Activated gamma-delta T cell treated with anti-CD3 and anti-CD28 coated beads, Interleukin-2, amount 50 U/mL, for 16 hours (primary cell): ENCODE measurements at regions not wholly inside any gene's neighbourhood (a gene's known extent, or its start where the extent isn't known, plus 50 kb on each side); places are given as distances from the start of the nearest gene placed in this dataset.

Experiments
- DNase-seq: peaks from one replicate; pipeline ENCODE4 v3.0.0-alpha.2; 2020; ENCODE audit warnings: low read depth

- no peak for DNase-seq
These were observed 435.9 kb upstream of the AUTS2 start for GRCh38 chr7:69162326-69162725.

DNA sequence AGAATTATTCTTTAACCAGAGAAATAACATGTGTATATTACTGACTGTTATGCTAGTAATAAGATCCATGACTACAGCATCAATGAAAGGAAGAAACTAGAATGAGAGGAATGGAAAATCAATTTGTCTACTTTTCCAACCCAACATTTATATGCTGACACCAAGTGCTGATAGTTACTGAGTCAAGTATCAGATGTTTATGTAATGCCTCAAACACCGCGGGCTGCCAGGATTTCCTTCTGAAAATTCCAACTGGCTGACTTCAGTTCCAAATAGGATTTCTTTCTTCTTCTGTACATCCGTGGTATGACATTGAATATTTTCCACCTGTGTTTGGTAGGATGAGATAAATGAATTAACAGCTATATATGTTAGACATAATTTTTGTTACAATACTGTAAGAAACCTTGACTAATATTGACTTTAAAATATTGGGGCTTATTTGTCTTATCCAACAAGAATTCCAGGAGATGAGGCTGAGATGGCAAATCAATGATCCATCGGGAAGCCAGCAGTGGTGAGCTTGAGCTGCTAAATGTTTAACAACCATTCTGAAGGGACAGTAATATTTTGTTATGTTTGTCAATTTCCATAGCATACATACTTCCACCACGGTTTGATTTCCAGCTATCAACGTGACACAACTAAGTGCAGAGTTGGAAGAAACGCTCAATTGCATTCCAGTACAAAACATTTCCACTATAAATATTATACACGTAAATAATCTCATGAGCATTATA lies 435.2 kb upstream of the AUTS2 start:
- DNase-seq = no peak

DNA sequence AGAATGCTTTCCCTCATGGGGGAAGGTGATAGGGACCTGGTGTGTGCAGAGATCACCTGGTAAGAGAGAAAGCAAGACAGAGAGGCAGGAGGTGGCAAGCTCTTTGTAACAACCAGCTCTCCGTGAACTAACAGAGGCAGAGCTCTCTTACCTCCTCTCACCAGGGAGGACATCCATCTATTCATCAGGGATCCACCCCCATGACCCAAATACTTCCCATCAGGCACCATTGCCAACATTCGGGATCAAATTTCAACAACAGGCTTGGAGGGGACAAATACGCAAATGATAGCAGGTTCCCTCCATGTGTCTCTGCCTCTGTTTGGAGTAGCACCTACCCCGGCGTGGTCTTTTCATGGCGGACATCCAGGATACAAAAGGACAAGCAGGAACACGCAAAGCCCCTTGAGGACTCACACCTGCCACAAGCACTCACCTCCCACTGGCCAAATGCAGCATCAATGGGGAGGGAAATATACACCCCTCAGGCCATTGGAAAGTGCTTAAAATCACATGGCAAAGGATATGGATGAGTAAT lies 431.2 kb upstream of the AUTS2 start:
- no peak for DNase-seq

DNA sequence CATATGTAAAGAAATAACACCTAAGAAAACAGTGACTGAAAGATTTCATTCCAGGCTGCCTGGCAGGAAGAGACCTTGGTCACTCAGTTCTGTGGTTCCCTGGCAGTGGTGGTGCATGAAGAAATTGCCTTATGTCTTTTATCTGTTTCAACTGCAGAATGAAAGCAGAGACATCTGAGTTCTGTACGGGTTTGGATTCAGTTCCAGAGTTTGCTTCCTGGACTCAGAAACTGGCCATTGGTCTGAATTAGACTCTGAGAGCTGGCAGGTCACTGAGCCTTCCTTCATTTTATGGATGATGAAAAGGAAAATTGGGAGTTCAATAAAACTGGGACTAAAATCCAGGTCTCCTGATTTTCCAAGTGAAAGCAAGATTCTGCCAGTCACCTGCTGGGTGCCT lies 428.9 kb upstream of the AUTS2 start:
- no peak for DNase-seq

GRCh38 chr7:69172357-69173077 lies 425.8 kb upstream of the AUTS2 start:
- DNase-seq = no peak

GRCh38 chr7:69173341-69173740 lies 424.9 kb upstream of the AUTS2 start:
- no peak for DNase-seq

- no peak for DNase-seq
These were observed 424.4 kb upstream of the AUTS2 start for GRCh38 chr7:69173846-69174245.

DNA sequence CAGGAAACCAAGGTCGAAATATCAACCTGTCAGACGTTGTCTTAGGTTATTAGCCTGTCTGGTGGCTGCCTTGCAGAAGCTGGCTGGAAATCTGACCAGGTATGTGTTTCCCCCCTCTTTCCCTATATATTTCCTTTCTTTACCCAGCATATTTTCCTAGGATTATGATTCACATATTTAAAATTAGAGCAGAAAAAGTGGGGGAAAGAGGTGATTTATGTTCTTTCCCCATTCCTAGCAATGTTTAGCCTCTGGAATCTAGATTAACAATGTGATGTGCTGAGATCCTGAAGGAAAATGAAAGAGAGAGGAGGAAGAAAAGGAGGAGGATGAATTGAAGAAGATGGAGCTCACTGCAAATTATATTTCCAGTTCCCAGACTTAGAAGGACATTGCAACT lies 421.4 kb upstream of the AUTS2 start:
- no peak for DNase-seq

DNA sequence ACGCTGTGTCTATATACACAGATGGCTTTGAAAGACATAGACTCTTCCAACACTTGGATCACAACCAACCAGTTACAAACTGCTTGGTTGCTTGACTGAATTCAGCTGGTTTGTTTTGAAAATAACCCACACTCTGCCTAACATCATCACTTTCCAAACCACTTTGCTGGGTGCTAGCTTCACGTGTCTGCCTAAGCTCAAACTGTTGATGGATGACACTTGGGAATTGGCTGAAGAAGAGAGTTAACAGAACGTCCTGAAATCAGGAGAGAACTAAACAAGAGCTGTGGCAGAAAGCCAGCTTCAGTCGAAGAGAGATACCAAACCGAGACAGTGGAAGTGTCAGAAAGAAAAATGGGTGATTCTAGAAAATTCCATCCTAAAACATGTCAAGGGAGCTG lies 420.8 kb upstream of the AUTS2 start:
- DNase-seq = no peak

GRCh38 chr7:69177941-69178494 lies 420.3 kb upstream of the AUTS2 start:
- DNase-seq = no peak

DNA sequence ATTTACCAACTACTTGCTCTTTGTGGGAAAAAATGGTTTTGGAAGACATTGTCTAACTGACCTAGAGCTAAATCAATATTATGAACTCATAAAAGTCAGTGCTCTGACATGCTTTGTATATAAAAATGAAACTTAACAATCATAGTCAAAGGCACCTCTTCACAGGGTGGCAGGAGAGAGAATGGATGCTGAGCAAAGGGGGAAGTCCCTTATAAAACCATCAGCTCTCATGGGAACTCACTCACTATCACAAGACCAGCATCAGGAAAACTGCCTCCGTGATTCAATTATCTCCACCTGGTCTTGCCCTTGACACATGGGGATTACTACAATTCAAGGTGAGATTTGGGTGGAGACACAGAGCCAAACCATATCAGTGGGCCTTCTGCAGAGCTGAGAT lies 417.6 kb upstream of the AUTS2 start:
- DNase-seq = no peak

GRCh38 chr7:69182596-69183467 lies 415.4 kb upstream of the AUTS2 start:
- DNase-seq = no peak

- DNase-seq = no peak
These were observed 413.9 kb upstream of the AUTS2 start for GRCh38 chr7:69184339-69184738.

- no peak for DNase-seq
These were observed 413.1 kb upstream of the AUTS2 start for GRCh38 chr7:69185170-69185569.

DNA sequence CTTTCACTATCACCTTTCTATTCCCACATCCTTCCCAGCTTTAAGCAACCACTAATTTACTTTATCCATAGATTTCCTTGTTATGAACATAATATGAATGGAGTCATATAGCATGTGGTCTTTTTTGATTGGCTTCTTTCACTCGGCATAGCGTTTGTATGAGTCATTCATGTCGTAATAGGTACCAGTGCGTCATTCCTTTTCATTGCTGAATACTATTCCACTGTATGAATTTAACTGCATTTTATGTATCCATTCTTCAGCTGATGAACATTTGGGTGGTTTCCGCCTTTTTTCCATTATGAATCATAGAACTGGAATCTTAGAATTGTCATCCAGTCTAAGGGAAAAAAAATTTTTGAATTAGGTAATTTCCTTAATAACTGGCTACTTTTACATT lies 411.3 kb upstream of the AUTS2 start:
- DNase-seq = no peak

GRCh38 chr7:69187824-69188333 lies 410.4 kb upstream of the AUTS2 start:
- no peak for DNase-seq

GRCh38 chr7:69189406-69189805 lies 408.9 kb upstream of the AUTS2 start:
- DNase-seq = no peak

DNA sequence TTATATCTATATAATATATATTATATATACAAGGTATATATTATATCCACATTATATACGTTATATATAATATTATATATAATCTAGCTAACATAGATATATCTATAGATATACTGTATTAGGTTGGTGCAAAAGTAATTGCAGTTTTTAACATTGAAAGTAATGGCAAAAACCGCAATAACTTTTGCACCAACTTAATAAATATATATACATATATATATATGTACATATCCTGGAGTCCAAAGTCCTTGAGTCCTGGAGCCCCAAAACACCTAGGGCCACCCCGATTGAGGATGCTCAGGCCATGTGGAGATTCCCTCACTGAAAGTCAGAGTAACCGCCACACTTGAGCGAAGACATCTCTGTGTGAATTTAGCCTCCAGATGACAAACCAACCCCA lies 408.2 kb upstream of the AUTS2 start:
- DNase-seq = no peak

- no peak for DNase-seq
These were observed 407.5 kb upstream of the AUTS2 start for GRCh38 chr7:69190763-69191162.

DNA sequence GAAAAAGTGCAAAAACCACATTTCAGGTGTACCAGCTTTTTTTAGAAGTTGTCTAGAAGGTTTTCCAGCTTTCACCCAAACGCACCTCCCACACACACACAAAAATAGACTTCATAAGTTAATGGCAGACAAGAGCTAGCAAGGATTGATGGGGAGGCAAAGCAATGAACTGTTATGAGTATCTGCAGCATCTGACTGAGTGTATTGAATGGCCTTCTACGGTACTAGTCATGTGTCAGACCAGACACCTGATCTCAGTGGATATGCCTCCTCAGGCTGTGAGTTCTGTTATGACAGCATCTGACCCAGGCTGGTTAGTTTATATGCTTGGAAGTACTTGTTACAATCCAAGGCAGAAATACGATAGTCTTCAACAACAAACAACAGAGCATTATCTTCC lies 406.1 kb upstream of the AUTS2 start:
- DNase-seq = no peak

DNA sequence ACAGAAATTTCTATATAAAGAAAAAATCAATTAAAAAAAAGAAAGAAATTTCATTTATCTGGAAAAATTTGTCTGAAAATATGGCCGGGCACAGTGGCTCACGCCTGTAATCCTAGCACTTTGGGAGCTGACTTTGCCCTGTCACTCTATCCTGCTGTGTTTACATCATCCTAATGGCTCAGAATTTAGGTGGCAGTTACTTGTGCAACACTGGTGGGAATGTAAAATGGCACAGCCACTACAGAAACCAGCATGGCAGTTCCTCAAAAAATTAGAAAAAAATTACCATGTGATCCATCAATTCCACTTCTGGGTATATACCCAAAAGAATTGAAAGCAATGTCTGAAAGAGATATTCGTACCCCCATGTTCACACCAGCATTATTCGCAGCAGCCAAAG lies 405.2 kb upstream of the AUTS2 start:
- DNase-seq = no peak

DNA sequence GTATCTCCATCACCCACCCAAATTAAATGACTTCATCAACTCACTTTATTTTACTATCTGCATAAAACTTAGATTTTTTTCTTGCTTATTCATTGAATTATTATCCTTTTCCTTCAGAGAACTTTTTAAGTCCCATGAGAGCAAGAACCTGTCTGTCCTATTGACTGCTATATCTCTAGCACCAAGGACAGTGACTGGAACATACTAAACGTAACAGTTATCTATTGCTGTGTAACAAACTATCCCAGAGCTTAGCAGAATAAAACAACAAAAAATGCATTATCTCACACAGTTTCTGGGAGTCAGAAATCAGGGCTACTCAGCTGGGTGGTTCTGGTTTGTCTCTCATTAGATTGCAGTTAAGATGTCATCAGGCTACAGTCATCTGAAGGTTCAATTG lies 401.7 kb upstream of the AUTS2 start:
- no peak for DNase-seq
